ENCODE measurements at regions not wholly inside any gene's neighbourhood (a gene's known extent, or its start where the extent isn't known, plus 50 kb on each side); places are given as distances from the start of the nearest gene placed in this dataset.

GRCh38 chr4:116628598-116628997 is 456.8 kb downstream of the TRAM1L1 start:
- TF ChIP-seq CTCF (conservative IDR thresholded peaks at IDR 0.05 in 1 of 2, IDR thresholded peaks at IDR 0.05 in 1 of 2; ENCODE audit: extremely low read depth in 1 of 2, insufficient read depth in 1 of 2, low read depth in 1 of 2, low read length in 2 of 2) (no peak), EZH2 (IDR thresholded peaks at IDR 0.05; ENCODE audit: borderline replicate concordance, low read length) (no peak)

All from mammary epithelial cell (primary cell).